IPS-15b (cell line): ENCODE measurements at regions not wholly inside any gene's neighbourhood (a gene's known extent, or its start where the extent isn't known, plus 50 kb on each side); places are given as distances from the start of the nearest gene placed in this dataset.

Experiments used
- H3K27me3 ChIP-seq: one replicate; pipeline ENCODE4 v1.6.1; 2013; ENCODE audit warnings: low read length; ENCODE audit not compliant: control insufficient read depth, insufficient read depth
- H3K36me3 ChIP-seq: one replicate; pipeline ENCODE4 v1.6.1; 2013; ENCODE audit warnings: low read length; ENCODE audit not compliant: control insufficient read depth, insufficient read depth
- H3K4me1 ChIP-seq: one replicate; pipeline ENCODE4 v1.6.1; 2013; ENCODE audit warnings: mild to moderate bottlenecking, low read length; ENCODE audit not compliant: control insufficient read depth, insufficient read depth
- H3K4me3 ChIP-seq: one replicate; pipeline ENCODE4 v1.5.1; 2013; ENCODE audit warnings: low read depth, low read length
- H3K9ac ChIP-seq: one replicate; pipeline ENCODE4 v1.6.1; 2013; ENCODE audit warnings: low read depth, mild to moderate bottlenecking, low read length
- H3K9me3 ChIP-seq: one replicate; pipeline ENCODE4 v1.6.1; 2013; ENCODE audit warnings: mild to moderate bottlenecking, low read length; ENCODE audit not compliant: control insufficient read depth, insufficient read depth

DNA sequence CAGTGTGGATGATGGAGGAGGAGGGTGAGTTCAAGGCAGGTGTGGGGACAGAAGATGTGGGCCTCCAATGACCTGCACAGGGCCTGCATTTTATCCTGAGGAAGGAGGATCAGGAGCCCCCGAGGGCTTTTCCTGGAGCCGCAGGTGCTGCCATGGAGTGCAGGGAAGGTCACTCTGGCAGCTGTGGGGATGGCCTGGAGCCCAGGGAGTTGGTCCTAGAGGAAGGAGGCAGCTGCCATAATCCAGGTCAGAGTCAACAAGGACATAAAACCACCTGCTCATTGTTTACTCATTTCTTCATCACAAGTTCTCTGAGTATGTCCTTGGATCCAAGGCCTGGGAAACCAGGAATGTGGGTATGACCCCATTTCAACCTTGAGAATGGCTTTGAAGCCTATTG lies 87.2 kb downstream of the SCGB2B2 start:
- Histone ChIP-seq H3K4me1 (no peaks in the 10 kb centered on the region), H3K36me3 (no peaks in the 10 kb centered on the region), H3K4me3 (no peak overlapping the region), H3K27me3 (no peaks in the 10 kb centered on the region), H3K9me3 (no peaks in the 10 kb centered on the region), H3K9ac (no peak overlapping the region)

DNA sequence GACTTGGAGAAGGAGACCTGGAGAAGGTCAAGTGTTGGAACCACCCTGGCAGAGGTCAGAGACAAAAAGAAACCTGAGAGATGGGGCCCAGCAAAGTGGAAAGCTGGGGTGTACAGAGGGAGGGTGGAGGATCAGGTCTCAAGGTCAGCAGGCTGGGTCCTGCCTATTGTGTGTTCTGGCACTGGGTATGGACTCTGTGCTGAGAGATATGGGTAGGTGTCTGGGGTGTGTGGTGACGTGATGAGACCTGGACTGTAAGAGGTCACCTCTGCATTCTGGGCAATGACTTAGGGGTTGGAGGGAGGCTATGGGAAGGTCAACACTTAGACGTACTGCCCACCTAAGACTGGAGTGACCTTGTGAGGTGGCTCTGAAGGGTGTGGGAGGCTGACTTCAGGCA lies 88.1 kb downstream of the SCGB2B2 start:
- Histone ChIP-seq H3K9me3 (no peaks in the 10 kb centered on the region), H3K4me3 (no peak overlapping the region), H3K36me3 (no peaks in the 10 kb centered on the region), H3K27me3 (no peaks in the 10 kb centered on the region), H3K9ac (no peak overlapping the region), H3K4me1 (no peaks in the 10 kb centered on the region)

DNA sequence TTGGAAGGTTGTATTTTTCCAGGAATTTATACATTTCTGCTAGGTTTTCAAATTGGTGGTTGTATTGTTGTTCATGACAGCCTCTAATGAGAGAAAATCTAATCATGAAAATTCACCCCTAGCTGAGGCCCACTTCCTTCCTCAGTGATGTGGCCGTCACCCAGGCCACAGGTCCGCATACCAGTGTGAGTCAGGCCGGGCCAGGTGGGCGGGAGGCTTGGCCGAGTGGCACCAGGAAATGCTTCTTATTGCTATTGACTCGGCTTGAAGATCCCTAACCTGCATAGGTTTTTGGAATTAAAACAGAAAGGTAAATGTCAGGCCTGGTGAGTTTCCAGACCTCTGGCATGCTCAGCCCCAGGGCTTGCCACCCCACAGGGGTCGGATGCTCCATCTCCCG lies 88.7 kb downstream of the SCGB2B2 start:
- H3K27me3 ChIP-seq = no peaks in the 10 kb centered on the region
- no peak overlapping the region for H3K4me3 ChIP-seq
- no peaks in the 10 kb centered on the region for H3K36me3 ChIP-seq
- no peak overlapping the region for H3K9ac ChIP-seq
- no peaks in the 10 kb centered on the region for H3K9me3 ChIP-seq
- H3K4me1 ChIP-seq = no peaks in the 10 kb centered on the region

DNA sequence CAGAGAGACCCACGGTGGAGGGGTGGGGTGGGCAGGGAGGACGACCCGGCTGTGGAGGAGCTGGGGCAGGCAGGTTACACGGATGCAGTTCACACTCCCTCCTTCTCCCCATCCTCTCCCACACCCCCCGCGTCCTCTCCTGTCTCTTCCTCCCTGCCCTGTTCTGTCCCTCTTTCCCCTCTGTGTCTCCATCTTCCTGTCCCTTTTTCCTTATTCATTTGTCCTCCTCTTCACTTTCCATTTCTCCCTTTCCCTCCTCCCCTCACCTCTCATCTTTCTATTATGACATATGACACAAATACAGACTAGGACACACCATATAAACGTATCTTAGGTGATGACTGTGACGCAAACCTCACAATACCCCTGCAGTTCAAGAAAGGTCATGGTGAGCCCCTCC lies 96.6 kb downstream of the SCGB2B2 start:
- no peaks in the 10 kb centered on the region for H3K9me3 ChIP-seq
- H3K27me3 ChIP-seq = peaks cover 19% of the 10 kb centered on the region
- H3K4me1 ChIP-seq = no peaks in the 10 kb centered on the region
- H3K4me3 ChIP-seq = no peak overlapping the region
- H3K9ac ChIP-seq = no peak overlapping the region
- H3K36me3 ChIP-seq = no peaks in the 10 kb centered on the region

DNA sequence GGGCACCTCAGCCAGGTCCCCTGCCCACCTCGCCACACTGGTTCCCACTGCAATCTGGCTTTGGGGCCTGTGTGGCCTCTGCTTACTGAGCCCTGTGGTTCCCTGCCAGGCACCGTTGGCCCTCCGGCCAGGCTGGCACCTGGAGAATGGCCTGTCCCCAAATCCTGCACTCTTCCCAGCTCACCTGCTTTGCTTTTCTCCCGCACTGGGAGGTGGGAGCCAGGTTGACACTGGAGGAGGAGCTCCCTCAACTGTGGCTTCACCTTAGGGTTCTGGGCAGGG lies 97.0 kb downstream of the SCGB2B2 start:
- Histone ChIP-seq H3K36me3 (no peaks in the 10 kb centered on the region), H3K27me3 (peaks cover 19% of the 10 kb centered on the region), H3K9me3 (no peaks in the 10 kb centered on the region), H3K9ac (no peak overlapping the region), H3K4me1 (no peaks in the 10 kb centered on the region), H3K4me3 (no peak overlapping the region)

GRCh38 chr19:34579281-34580054 lies 97.5 kb downstream of the SCGB2B2 start:
- Histone ChIP-seq H3K27me3 (peaks cover 19% of the 10 kb centered on the region), H3K9ac (no peak overlapping the region), H3K4me1 (no peaks in the 10 kb centered on the region), H3K36me3 (no peaks in the 10 kb centered on the region), H3K9me3 (no peaks in the 10 kb centered on the region), H3K4me3 (no peak overlapping the region)

DNA sequence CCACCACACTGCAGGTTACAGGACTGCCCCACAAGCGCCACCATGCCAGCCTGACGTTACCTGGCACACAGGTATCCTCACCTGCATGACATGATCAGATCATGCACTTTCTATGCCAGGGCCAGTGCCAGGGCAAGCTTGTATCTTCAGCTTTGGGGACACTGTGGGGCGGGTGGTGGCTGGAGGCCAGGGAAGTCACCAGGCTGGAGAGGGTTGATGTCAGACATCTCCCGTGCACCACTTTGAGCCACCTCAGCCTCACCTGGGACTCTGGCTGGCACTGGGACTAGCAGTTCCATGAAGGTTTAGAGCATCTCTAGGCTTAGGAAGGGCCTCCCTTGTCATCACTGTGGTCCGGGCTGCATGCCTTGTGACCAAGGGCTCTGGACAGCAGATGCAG lies 97.2 kb downstream of the WTIP start:
- Histone ChIP-seq H3K4me1 (no peaks in the 10 kb centered on the region), H3K27me3 (peaks cover 19% of the 10 kb centered on the region), H3K9ac (no peak overlapping the region), H3K36me3 (no peaks in the 10 kb centered on the region), H3K9me3 (no peaks in the 10 kb centered on the region), H3K4me3 (no peak overlapping the region)

- H3K9ac ChIP-seq = no peak overlapping the region
- no peaks in the 10 kb centered on the region for H3K36me3 ChIP-seq
- peaks cover 19% of the 10 kb centered on the region for H3K27me3 ChIP-seq
- no peaks in the 10 kb centered on the region for H3K9me3 ChIP-seq
- H3K4me3 ChIP-seq = peak overlapping the region; percentile 31
- H3K4me1 ChIP-seq = no peaks in the 10 kb centered on the region
Observed at GRCh38 chr19:34578173-34578572, 96.6 kb downstream of the WTIP start.

DNA sequence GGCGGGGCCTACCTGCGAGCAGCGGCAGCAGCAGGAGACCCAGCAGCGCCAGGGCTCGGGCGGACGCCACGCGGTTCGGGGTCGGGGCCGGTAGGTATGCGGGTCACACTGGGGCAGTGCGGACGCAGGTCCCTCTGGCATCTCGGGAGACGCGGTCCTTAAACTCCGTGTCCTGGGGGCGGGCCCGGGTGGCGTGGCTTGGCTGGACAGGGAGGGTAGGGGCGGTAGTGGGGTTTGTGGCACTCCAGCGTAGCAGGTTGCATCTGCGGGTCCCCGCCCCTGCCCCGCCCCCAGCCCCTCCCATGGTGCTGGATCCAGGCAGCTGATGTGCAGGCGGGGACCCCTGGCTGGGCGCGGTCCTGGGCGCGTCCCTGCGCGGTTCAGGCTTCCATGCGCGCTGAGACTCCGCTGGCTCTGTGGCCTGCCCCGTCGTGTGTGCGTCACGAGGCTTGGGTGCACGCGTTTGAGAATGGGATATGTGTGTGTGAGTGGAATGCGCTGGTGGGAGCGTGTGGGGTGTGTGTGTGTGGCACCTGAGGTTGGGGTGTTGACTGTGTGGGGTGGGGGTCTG lies 96.1 kb downstream of the WTIP start:
- peak overlapping the region; percentile 62 for H3K4me3 ChIP-seq

GRCh38 chr19:34577056-34577455 lies 95.5 kb downstream of the WTIP start:
- Histone ChIP-seq H3K9me3 (no peaks in the 10 kb centered on the region), H3K4me1 (no peaks in the 10 kb centered on the region), H3K27me3 (peaks cover 19% of the 10 kb centered on the region), H3K9ac (peak overlapping the region; percentile 37), H3K4me3 (peak overlapping the region; percentile 62), H3K36me3 (no peaks in the 10 kb centered on the region)

More for the DNA sequence above, 96.1 kb downstream of the WTIP start:
- Histone ChIP-seq H3K9ac (peak overlapping the region; percentile 37), H3K27me3 (peaks cover 19% of the 10 kb centered on the region), H3K36me3 (no peaks in the 10 kb centered on the region), H3K4me1 (no peaks in the 10 kb centered on the region), H3K9me3 (no peaks in the 10 kb centered on the region)

- H3K36me3 ChIP-seq = no peaks in the 10 kb centered on the region
Observed at GRCh38 chr19:34576292-34576691, 94.7 kb downstream of the WTIP start.

DNA sequence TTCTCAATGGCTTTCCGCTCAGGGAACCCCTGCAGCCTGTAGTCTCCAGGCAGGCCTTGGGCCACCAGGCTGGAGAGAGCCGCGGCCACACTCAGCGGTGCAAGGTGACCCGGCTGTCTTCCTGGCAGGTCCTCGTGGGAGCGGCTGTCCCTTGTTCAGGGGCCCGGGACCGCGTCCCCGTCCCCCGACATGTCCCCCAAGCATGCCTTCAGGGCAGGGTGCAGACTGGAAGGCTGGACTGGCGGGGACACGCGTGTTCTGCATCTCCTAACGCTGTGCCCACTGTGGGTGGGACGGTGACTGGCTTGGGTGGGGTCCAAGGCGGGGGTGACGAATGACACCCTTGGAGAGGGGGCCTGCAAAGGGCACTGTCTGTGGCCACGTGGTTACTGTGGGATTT lies 93.6 kb downstream of the WTIP start:
- Histone ChIP-seq H3K27me3 (peaks cover 19% of the 10 kb centered on the region), H3K36me3 (no peaks in the 10 kb centered on the region), H3K4me3 (no peak overlapping the region), H3K9me3 (no peaks in the 10 kb centered on the region), H3K9ac (no peak overlapping the region), H3K4me1 (no peaks in the 10 kb centered on the region)

More at GRCh38 chr19:34576292-34576691, 94.7 kb downstream of the WTIP start:
- Histone ChIP-seq H3K4me3 (no peak overlapping the region), H3K27me3 (peaks cover 19% of the 10 kb centered on the region), H3K4me1 (no peaks in the 10 kb centered on the region), H3K9ac (no peak overlapping the region), H3K9me3 (no peaks in the 10 kb centered on the region)
